GM19372 (cell line): ENCODE measurements at regions not wholly inside any gene's neighbourhood (a gene's known extent, or its start where the extent isn't known, plus 50 kb on each side); places are given as distances from the start of the nearest gene placed in this dataset.
"Not testable (repeated sequence)": the region's sequence is repeated elsewhere in the genome, so short reads cannot be mapped to it uniquely, and the experiment has no call there.

Experiments
- ATAC-seq: cut with Tn5 transposase; IDR thresholded peaks from one replicate; pipeline ENCODE4 v1.9.1; 2021; ENCODE audit warnings: mild to moderate bottlenecking, low read depth, moderate library complexity; ENCODE audit not compliant: unreplicated experiment

DNA sequence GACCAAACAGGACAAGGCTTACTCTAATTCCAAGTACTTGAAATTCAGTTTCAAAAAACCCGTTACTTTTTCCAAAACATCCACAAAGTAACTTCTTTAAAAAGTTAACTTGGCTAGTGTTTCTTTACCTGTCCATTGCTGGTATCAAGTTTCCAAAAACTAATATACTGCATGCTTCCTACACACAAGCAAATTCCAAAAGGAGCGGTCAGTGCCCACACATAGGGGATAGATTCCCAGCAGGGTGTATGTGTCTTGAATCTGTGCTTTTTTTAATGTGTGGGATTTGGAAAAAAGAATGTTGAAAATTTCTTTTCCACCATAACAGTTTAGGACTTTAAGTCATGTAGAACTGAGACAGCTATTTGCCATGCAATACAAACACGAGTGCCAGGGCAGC is 367.8 kb upstream of the SOX9 start:
- ATAC-seq = no peak

GRCh38 chr17:71757156-71757555 is 363.7 kb upstream of the SOX9 start:
- no peak for ATAC-seq

DNA sequence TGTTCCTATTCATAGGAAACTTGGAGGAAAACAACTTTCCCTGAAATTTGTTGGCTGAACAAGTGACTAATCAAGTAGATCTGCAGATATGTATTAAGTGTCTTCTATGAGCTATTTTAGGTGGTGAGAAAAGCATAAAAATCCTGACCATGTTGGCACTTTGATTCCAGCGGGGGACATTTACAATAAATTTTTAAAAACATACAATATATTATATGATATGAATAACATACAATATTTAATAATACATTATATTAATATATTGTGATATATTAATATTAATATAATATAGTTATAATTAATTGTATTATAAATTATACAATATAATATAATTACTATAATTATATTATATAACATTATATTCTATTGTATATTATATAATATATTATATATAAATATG is 362.9 kb upstream of the SOX9 start:
- ATAC-seq = no peak

DNA sequence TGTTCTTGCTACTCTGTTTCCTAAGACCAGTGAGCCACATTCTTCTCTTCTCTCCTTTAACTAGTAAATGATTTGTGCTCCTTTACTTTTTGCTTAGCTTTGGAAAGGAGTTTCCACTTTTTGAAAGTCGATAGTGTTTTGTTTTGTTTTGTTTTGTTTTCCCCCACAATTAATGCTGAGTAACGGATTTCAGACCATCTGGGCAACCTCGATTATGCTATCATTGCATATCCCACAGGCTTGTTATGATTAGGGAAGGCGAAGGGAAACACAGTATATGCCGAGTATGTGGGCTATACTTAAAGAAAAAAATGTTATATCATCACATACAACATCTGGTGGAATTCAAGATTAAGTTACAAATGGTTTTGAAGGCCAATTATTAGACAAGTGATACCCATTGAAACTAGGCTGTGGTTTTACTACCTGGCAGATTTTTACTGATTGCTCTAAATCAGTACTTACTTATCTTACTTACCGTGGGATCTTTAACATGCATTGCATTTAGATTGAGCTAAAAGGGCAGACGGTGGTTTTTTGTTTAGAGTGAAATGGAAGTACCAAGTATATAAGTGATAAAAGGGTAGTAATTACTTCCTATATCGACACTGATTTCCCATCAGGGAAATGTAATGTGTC is 361.3 kb upstream of the SOX9 start:
- ATAC-seq = no peak

DNA sequence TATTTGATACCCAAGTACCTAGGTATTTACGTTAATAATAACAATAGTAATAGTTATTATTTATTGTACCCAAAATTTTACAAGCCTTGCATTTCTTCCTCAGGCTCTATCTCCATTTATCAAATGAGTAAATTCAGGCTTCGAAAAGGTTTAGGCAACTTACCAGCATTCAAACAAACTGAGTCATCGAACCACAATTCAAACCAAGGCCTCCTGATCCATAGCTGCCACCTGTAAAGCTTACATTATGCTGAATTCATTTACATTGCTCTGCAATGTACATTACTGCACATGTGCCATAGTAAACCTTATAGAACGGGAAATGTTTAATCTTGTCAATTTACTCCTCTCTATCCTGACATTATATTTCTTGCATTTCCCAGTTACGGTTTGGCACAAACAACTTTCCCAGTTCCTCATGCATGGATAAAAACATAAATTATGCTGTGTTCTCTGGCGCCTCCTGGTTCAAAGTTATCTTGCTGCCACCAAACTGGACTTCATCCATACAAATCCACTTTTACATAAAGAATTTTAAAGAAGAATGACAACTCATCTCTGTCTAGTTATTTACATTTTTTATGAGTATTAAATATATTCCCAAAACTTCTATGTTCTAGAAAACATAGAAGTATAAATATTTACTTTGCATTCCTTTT is 360.6 kb upstream of the SOX9 start:
- no peak for ATAC-seq

GRCh38 chr17:71762526-71762925 is 358.3 kb upstream of the SOX9 start:
- ATAC-seq = no peak

GRCh38 chr17:71764505-71764904 is 356.3 kb upstream of the SOX9 start:
- ATAC-seq = no peak

DNA sequence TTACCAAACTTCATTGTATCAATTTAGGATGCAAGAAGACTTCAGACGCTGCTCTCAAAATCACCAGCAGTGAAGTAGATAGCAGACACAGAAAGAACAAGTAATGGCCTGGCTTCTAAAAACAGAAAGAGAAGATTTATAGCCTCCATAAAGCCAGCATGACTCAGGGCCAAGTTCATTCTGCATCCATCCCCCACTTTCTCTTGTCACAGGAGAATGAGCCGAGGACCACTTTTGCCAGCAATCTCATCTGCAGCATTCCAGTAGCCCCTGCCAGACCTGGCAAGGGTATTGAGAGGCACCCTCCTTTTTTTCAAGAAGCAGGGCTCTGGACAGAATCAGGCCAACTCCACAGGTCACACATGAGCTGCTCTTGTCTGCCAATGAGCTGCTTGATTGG is 355.4 kb upstream of the SOX9 start:
- no peak for ATAC-seq

- no peak for ATAC-seq
These were observed 351.0 kb upstream of the SOX9 start for GRCh38 chr17:71769850-71770249.

DNA sequence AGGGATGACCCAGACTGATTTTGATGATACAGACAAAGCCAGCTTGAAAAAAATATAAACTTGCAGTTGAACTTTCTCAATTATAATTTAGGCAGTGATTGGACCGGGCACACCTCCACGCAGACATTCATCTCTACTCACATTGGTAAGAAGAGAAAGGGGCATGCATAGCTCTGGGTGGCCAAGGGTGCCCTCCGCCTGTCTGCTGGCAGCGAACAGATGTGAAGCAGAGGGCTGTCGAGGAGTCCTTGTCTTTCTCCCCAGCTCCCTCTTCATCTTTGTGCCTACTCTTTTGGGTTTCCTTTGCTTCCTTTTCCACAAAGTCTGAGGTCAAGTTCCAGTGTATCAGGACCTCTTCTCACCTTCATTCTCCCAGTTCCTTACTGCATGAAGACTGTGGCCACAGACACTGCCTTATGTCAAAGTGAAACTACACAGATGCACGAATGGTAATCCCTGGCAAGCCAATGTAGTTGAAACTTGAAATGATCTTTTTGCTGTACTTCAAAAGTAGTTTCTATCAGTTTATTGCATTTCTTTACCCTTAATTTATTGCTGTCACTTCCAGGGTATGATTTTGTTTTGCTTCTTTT is 343.7 kb upstream of the SOX9 start:
- no peak for ATAC-seq

- ATAC-seq = no peak
These were observed 341.3 kb upstream of the SOX9 start for GRCh38 chr17:71779482-71779881.

- ATAC-seq = no peak
These were observed 340.2 kb upstream of the SOX9 start for GRCh38 chr17:71780596-71780995.

GRCh38 chr17:71782021-71782420 is 338.8 kb upstream of the SOX9 start:
- ATAC-seq = not testable (repeated sequence)

DNA sequence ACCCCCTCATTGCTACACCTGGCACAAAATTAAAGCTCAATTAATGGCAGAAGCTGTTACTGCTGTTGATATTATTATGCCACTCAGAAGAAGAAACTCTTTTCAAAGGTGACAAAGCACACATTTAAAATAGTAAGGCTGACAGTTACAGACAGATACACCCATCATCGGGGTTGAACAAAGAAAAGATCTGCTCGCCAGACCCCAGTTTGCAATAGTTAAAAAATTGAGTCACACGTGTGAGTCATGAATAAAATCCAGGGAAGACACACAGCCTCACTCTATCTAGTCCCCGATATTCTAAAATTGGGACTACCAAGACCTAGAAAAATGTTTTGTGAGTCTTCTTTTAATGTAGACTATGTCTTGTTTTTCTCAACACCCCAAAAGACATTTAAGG is 330.0 kb upstream of the SOX9 start:
- ATAC-seq = no peak

GRCh38 chr17:71791311-71791710 is 329.5 kb upstream of the SOX9 start:
- no peak for ATAC-seq

- ATAC-seq = no peak
These were observed 327.9 kb upstream of the SOX9 start for GRCh38 chr17:71792966-71793365.

GRCh38 chr17:71793518-71793917 is 327.3 kb upstream of the SOX9 start:
- ATAC-seq = no peak

DNA sequence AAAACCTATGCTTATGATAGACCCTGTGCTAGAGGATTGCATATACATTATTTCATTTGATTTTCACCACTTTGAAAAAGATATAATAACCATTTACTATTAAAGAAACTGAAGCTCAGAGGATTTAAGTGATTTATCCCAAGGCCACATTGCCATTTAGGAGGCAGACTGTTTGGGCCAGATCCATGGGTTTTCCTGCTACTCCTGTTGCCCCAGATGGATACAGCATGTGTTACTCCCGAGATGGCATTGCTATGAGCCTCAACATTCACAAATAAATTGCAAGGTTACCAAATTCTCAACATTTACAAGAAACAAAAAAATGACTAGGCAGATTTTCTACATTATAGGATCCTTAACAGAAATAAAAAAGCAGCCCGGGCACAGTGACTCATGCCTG is 322.1 kb upstream of the SOX9 start:
- no peak for ATAC-seq

DNA sequence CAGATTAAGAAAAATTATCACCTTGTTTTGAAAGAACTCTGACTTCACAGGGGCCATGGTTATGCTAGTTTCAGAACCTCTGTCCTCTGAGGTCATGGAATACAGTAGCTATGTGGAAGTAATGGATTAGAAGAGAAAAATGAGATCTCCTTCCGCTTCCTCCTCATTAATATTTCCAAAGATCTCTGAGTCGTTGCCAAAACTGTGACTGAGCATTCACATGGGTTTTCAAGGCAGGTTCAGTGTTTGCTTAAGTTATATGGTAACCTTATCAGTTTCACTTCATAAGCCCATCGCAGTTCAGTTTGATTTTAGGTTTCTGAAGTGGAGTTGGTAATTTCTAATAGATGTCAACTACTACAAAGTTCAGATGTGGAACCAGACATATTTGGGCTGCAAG is 321.2 kb upstream of the SOX9 start:
- ATAC-seq = no peak

GRCh38 chr17:71801301-71801700 is 319.5 kb upstream of the SOX9 start:
- ATAC-seq = no peak

DNA sequence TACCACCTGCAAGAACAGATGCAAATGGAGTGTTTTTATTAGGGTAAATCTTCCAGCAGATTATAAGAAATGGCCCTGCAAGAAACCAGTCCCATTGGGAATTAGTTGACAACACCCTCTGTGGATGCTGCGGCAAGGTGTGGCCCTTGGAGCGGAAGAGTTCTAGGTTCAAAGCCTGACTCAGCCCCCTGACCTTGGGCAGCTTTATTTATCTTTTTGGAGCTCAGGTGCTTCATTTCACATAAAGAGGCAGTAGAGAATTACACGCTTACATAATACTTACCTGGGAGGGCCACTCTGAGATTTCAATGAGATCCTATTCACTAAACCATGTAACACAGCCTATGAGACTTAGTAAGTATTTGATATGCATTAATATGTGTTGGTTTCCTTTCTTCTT is 318.2 kb upstream of the SOX9 start:
- no peak for ATAC-seq

- no peak for ATAC-seq
These were observed 317.1 kb upstream of the SOX9 start for GRCh38 chr17:71803656-71804284.
